ENCODE measurements at regions not wholly inside any gene's neighbourhood (a gene's known extent, or its start where the extent isn't known, plus 50 kb on each side); places are given as distances from the start of the nearest gene placed in this dataset.

- Mint-ChIP-seq H3K27me3 (no peaks in the 10 kb centered on the region), H3K27ac (no peak overlapping the region), H3K36me3 (no peaks in the 10 kb centered on the region), H3K4me1 (no peaks in the 10 kb centered on the region), H3K4me3 (no peak overlapping the region), H3K9me3 (no peaks in the 10 kb centered on the region)
- DNase-seq (no peak), ATAC-seq (ENCODE audit: low read depth in 2 of 2) (no peak)
Observed at GRCh38 chr9:106622164-106622487, 240.8 kb upstream of the ZNF462 start.

GRCh38 chr9:106623558-106623957, 239.4 kb upstream of the ZNF462 start:
- H3K9me3 Mint-ChIP-seq: no peaks in the 10 kb centered on the region
- no peaks in the 10 kb centered on the region for H3K36me3 Mint-ChIP-seq
- DNase-seq (no peak), ATAC-seq (ENCODE audit: low read depth in 2 of 2) (no peak)
- H3K4me1 Mint-ChIP-seq: no peaks in the 10 kb centered on the region
- H3K27me3 Mint-ChIP-seq: no peaks in the 10 kb centered on the region
- H3K27ac Mint-ChIP-seq: no peak overlapping the region
- no peak overlapping the region for H3K4me3 Mint-ChIP-seq

GRCh38 chr9:106625259-106625789, 237.6 kb upstream of the ZNF462 start:
- Mint-ChIP-seq H3K36me3 (no peaks in the 10 kb centered on the region), H3K27me3 (no peaks in the 10 kb centered on the region)
- no peak for ATAC-seq (ENCODE audit: low read depth in 2 of 2)

GRCh38 chr9:106626936-106627335, 236.0 kb upstream of the ZNF462 start:
- no peaks in the 10 kb centered on the region for H3K9me3 Mint-ChIP-seq
- H3K4me3 Mint-ChIP-seq: no peak overlapping the region
- DNase-seq: no peak
- H3K4me1 Mint-ChIP-seq: no peaks in the 10 kb centered on the region
- no peaks in the 10 kb centered on the region for H3K27me3 Mint-ChIP-seq
- no peak overlapping the region for H3K27ac Mint-ChIP-seq
- no peaks in the 10 kb centered on the region for H3K36me3 Mint-ChIP-seq
- no peak for ATAC-seq (ENCODE audit: low read depth in 2 of 2)

More at GRCh38 chr9:106625259-106625789, 237.6 kb upstream of the ZNF462 start:
- no peaks in the 10 kb centered on the region for H3K4me1 Mint-ChIP-seq
- no peak for DNase-seq
- H3K4me3 Mint-ChIP-seq: no peak overlapping the region
- H3K27ac Mint-ChIP-seq: no peak overlapping the region
- H3K9me3 Mint-ChIP-seq: no peaks in the 10 kb centered on the region

- no peaks in the 10 kb centered on the region for H3K27me3 Mint-ChIP-seq
- H3K4me1 Mint-ChIP-seq: no peaks in the 10 kb centered on the region
- no peaks in the 10 kb centered on the region for H3K36me3 Mint-ChIP-seq
- no peak overlapping the region for H3K4me3 Mint-ChIP-seq
- peaks cover 0 to 3% (median 0%) of the 10 kb centered on the region in 7 donors for H3K9me3 Mint-ChIP-seq
- no peak for ATAC-seq (ENCODE audit: low read depth in 2 of 2)
- no peak overlapping the region for H3K27ac Mint-ChIP-seq
- DNase-seq: no peak
Observed at GRCh38 chr9:106632621-106633020, 230.3 kb upstream of the ZNF462 start.

GRCh38 chr9:106634183-106634582, 228.8 kb upstream of the ZNF462 start:
- peaks cover 0 to 3% (median 0%) of the 10 kb centered on the region in 7 donors for H3K9me3 Mint-ChIP-seq
- no peaks in the 10 kb centered on the region for H3K36me3 Mint-ChIP-seq
- H3K4me1 Mint-ChIP-seq: no peaks in the 10 kb centered on the region
- H3K27ac Mint-ChIP-seq: no peak overlapping the region
- no peak overlapping the region for H3K4me3 Mint-ChIP-seq
- H3K27me3 Mint-ChIP-seq: no peaks in the 10 kb centered on the region
- no peak for ATAC-seq (ENCODE audit: low read depth in 2 of 2)
- DNase-seq: no peak

- Mint-ChIP-seq H3K4me1 (no peaks in the 10 kb centered on the region), H3K27me3 (no peaks in the 10 kb centered on the region), H3K27ac (no peak overlapping the region), H3K36me3 (no peaks in the 10 kb centered on the region), H3K9me3 (peaks cover 0 to 3% (median 0%) of the 10 kb centered on the region in 7 donors), H3K4me3 (no peak overlapping the region)
- DNase-seq: no peak
- ATAC-seq (ENCODE audit: low read depth in 2 of 2): no peak
Observed at GRCh38 chr9:106634641-106635040, 228.3 kb upstream of the ZNF462 start.

- Mint-ChIP-seq H3K4me1 (peaks cover 0 to 3% (median 0%) of the 10 kb centered on the region in 3 donors), H3K4me3 (no peak overlapping the region), H3K27ac (no peak overlapping the region), H3K27me3 (no peaks in the 10 kb centered on the region), H3K36me3 (no peaks in the 10 kb centered on the region), H3K9me3 (peaks cover 0 to 4% (median 0%) of the 10 kb centered on the region in 7 donors)
- ATAC-seq (ENCODE audit: low read depth in 2 of 2): no peak
- DNase-seq: no peak
Observed at GRCh38 chr9:106637486-106637885, 225.5 kb upstream of the ZNF462 start.

GRCh38 chr9:106639873-106640568, 222.9 kb upstream of the ZNF462 start:
- Mint-ChIP-seq H3K36me3 (no peaks in the 10 kb centered on the region), H3K27ac (no peak overlapping the region), H3K27me3 (no peaks in the 10 kb centered on the region), H3K9me3 (peaks cover 0 to 4% (median 0%) of the 10 kb centered on the region in 7 donors), H3K4me1 (peaks cover 0 to 3% (median 0%) of the 10 kb centered on the region in 3 donors), H3K4me3 (no peak overlapping the region)
- no peak for DNase-seq
- no peak for ATAC-seq (ENCODE audit: low read depth in 2 of 2)

GRCh38 chr9:106643211-106643930, 219.6 kb upstream of the ZNF462 start:
- peaks cover 0 to 3% (median 0%) of the 10 kb centered on the region in 3 donors for H3K4me1 Mint-ChIP-seq
- no peak for ATAC-seq (ENCODE audit: low read depth in 2 of 2)
- peaks cover 0 to 4% (median 0%) of the 10 kb centered on the region in 7 donors for H3K9me3 Mint-ChIP-seq
- H3K27me3 Mint-ChIP-seq: no peaks in the 10 kb centered on the region
- DNase-seq: no peak
- H3K27ac Mint-ChIP-seq: no peak overlapping the region
- no peaks in the 10 kb centered on the region for H3K36me3 Mint-ChIP-seq
- H3K4me3 Mint-ChIP-seq: no peak overlapping the region

GRCh38 chr9:106644661-106645060, 218.3 kb upstream of the ZNF462 start:
- ATAC-seq (ENCODE audit: low read depth in 2 of 2): no peak
- H3K27me3 Mint-ChIP-seq: no peaks in the 10 kb centered on the region
- H3K9me3 Mint-ChIP-seq: peaks cover 0 to 10% (median 0%) of the 10 kb centered on the region in 7 donors
- DNase-seq: no peak
- H3K4me3 Mint-ChIP-seq: no peak overlapping the region
- H3K4me1 Mint-ChIP-seq: peaks cover 0 to 3% (median 0%) of the 10 kb centered on the region in 3 donors
- H3K27ac Mint-ChIP-seq: no peak overlapping the region
- no peaks in the 10 kb centered on the region for H3K36me3 Mint-ChIP-seq

- Mint-ChIP-seq H3K27me3 (no peaks in the 10 kb centered on the region), H3K4me3 (no peak overlapping the region), H3K36me3 (no peaks in the 10 kb centered on the region), H3K27ac (no peak overlapping the region), H3K4me1 (no peaks in the 10 kb centered on the region), H3K9me3 (peaks cover 0 to 8% (median 2%) of the 10 kb centered on the region in 7 donors)
- DNase-seq (no peak), ATAC-seq (ENCODE audit: low read depth in 2 of 2) (no peak)
Observed at GRCh38 chr9:106648799-106649198, 214.2 kb upstream of the ZNF462 start.

- no peak for DNase-seq
- ATAC-seq (ENCODE audit: low read depth in 2 of 2): no peak
- Mint-ChIP-seq H3K27me3 (no peaks in the 10 kb centered on the region), H3K4me3 (no peak overlapping the region), H3K36me3 (no peaks in the 10 kb centered on the region), H3K9me3 (peaks cover 0 to 14% (median 3%) of the 10 kb centered on the region in 7 donors), H3K27ac (no peak overlapping the region), H3K4me1 (no peaks in the 10 kb centered on the region)
Observed at GRCh38 chr9:106649664-106650063, 213.3 kb upstream of the ZNF462 start.

GRCh38 chr9:106653213-106653612, 209.8 kb upstream of the ZNF462 start:
- H3K4me3 Mint-ChIP-seq: no peak overlapping the region
- H3K27me3 Mint-ChIP-seq: no peaks in the 10 kb centered on the region
- no peaks in the 10 kb centered on the region for H3K36me3 Mint-ChIP-seq
- no peaks in the 10 kb centered on the region for H3K4me1 Mint-ChIP-seq
- H3K9me3 Mint-ChIP-seq: peaks cover 0 to 11% (median 3%) of the 10 kb centered on the region in 7 donors
- DNase-seq (no peak), ATAC-seq (ENCODE audit: low read depth in 2 of 2) (no peak)
- H3K27ac Mint-ChIP-seq: peak overlapping the region in 1 of 6 donors; percentile 27

Data from naive B cell (primary cell).